ENCODE measurements at regions not wholly inside any gene's neighbourhood (a gene's known extent, or its start where the extent isn't known, plus 50 kb on each side); places are given as distances from the start of the nearest gene placed in this dataset.

GRCh38 chr13:105033999-105034398 lies 1501.5 kb downstream of the EFNB2 start:
- no peaks in the 10 kb centered on the region for H3K79me2 ChIP-seq (ENCODE audit: control insufficient read depth in 1 of 2, insufficient read depth in 2 of 2, low read length in 2 of 2)
- no peak overlapping the region for H2BK15ac ChIP-seq (ENCODE audit: low read length)
- no peak overlapping the region for H2BK5ac ChIP-seq (ENCODE audit: low read depth, low read length)
- H3K4me3 ChIP-seq (ENCODE audit: extremely low read depth in 1 of 4, insufficient read depth in 2 of 4, low read depth in 3 of 4, low read length in 4 of 4), result no peak overlapping the region
- H3K9ac ChIP-seq (replicated peaks in 1 of 4; ENCODE audit: extremely low read depth in 1 of 4, low read depth in 3 of 4, low read length in 3 of 4), result no peak overlapping the region
- peak overlapping the region; percentile 87 for H2AFZ ChIP-seq (ENCODE audit: low read length)
- no peak for DNase-seq (ENCODE audit: low read depth in 1 of 2, low spot score in 2 of 2)
- 88% methylated on average over 2 of the region's 2 CpGs; no CpG with 5 or more reads in 1 of the 2 experiments for WGBS, 2 experiments (ENCODE audit: extremely low coverage in 1 of 2, insufficient coverage in 1 of 2, insufficient read length in 1 of 2, insufficient replicate concordance in 2 of 2, low coverage in 1 of 2, low lambda C conversion rate in 2 of 2, missing lambda C conversion rate in 1 of 2)
- ChIA-PET POLR2A (ENCODE audit: partially characterized antibody) (no interaction called here), CTCF (ENCODE audit: partially characterized antibody) (interaction anchor here (0.7 to 1.0 kb wide), 2 partner anchors 14 to 20 kb away, joined by 3 to 5 read pairs; no protein-coding TSS in a partner anchor)
- H2AK5ac ChIP-seq (ENCODE audit: low read depth, low read length), result no peak overlapping the region
- H3K23me2 ChIP-seq (ENCODE audit: low read depth, low read length), result no peaks in the 10 kb centered on the region
- no peak overlapping the region for H3K27ac ChIP-seq (ENCODE audit: low read depth, low read length)
- H4K20me1 ChIP-seq (replicated peaks in 1 of 2; ENCODE audit: control insufficient read depth in 1 of 2, insufficient read depth in 2 of 2, low read length in 2 of 2), result no peaks in the 10 kb centered on the region
- no peaks in the 10 kb centered on the region for H3K9me3 ChIP-seq (ENCODE audit: insufficient read depth in 2 of 2, low read depth in 1 of 2, low read length in 1 of 2)
- no peak overlapping the region for H4K5ac ChIP-seq (ENCODE audit: insufficient read length, low read depth, low read length)
- H4K8ac ChIP-seq (ENCODE audit: extremely low read depth, insufficient read depth, low read length), result no peak overlapping the region
- H3K56ac ChIP-seq (replicated peaks; ENCODE audit: insufficient read length, low read depth, low read length), result no peak overlapping the region
- no peak overlapping the region for H3K14ac ChIP-seq (ENCODE audit: insufficient read length)
- TF ChIP-seq CTCF (IDR thresholded peaks at IDR 0.05; ENCODE audit: control extremely low read depth in 1 of 3, insufficient read depth in 1 of 3, low read depth in 1 of 3, low read length in 3 of 3) (no peak), SRF (IDR thresholded peaks at IDR 0.05; ENCODE audit: low read depth, low read length) (no peak), CEBPB (IDR thresholded peaks at IDR 0.05; ENCODE audit: low read depth, low read length) (no peak), SP1 (IDR thresholded peaks at IDR 0.05; ENCODE audit: low read depth, low read length) (no peak), CBX5 (IDR thresholded peaks at IDR 0.05; ENCODE audit: low read depth, low read length) (no peak), USF2 (IDR thresholded peaks at IDR 0.05; ENCODE audit: low read length) (no peak), JUN (IDR thresholded peaks at IDR 0.05; ENCODE audit: low read depth, low read length) (no peak), SUZ12 (IDR thresholded peaks at IDR 0.05; ENCODE audit: low read length) (no peak), KDM1A (IDR thresholded peaks at IDR 0.05; ENCODE audit: borderline replicate concordance, low read length) (no peak)
- no peak overlapping the region for H2BK20ac ChIP-seq (ENCODE audit: low read length)
- H3K36me3 ChIP-seq (ENCODE audit: control insufficient read depth in 2 of 4, insufficient read depth in 4 of 4, low read length in 3 of 4), result no peaks in the 10 kb centered on the region
- H3K4me1 ChIP-seq (replicated peaks in 1 of 4; ENCODE audit: control insufficient read depth in 3 of 4, insufficient read depth in 4 of 4, low read length in 3 of 4), result peaks cover 0 to 15% (median 2%) of the 10 kb centered on the region in 4 experiments; a peak in 2 of 7 replicates
- no peaks in the 10 kb centered on the region for H3K79me1 ChIP-seq (ENCODE audit: low read depth, low read length)
- no peak overlapping the region for H4K91ac ChIP-seq (replicated peaks; ENCODE audit: insufficient read length, low read length)
- no peak overlapping the region for H2BK120ac ChIP-seq (replicated peaks; ENCODE audit: low read depth, low read length)
- FAIRE-seq, result no peak
- no peak overlapping the region for H3K4ac ChIP-seq (replicated peaks; ENCODE audit: insufficient read length, low read depth, low read length)
- H3K27me3 ChIP-seq (replicated peaks in 1 of 4; ENCODE audit: control insufficient read depth in 3 of 4, extremely low read depth in 1 of 4, insufficient read depth in 3 of 4, low read length in 3 of 4), result no peaks in the 10 kb centered on the region
- H3K23ac ChIP-seq (ENCODE audit: insufficient read length), result no peak overlapping the region
- H2BK12ac ChIP-seq (ENCODE audit: low read depth, low read length), result no peak overlapping the region
- no peak overlapping the region for H3K18ac ChIP-seq (ENCODE audit: extremely low read depth, low read length)
- no peak overlapping the region for H3K4me2 ChIP-seq (ENCODE audit: insufficient read depth in 1 of 2, low read depth in 2 of 2, low read length in 2 of 2)
